ENCODE measurements at regions not wholly inside any gene's neighbourhood (a gene's known extent, or its start where the extent isn't known, plus 50 kb on each side); places are given as distances from the start of the nearest gene placed in this dataset.

GRCh38 chrY:8552168-8552805 is 785.0 kb upstream of the TSPY4 start:
- intact Hi-C loops (cut with DNase I) = no loop called here
- H3K27me3 ChIP-seq = no peaks in the 10 kb centered on the region
- DNase-seq (no peak), ATAC-seq (no peak)
- no peaks in the 10 kb centered on the region for H3K36me3 ChIP-seq
- H3K27ac ChIP-seq = no peak overlapping the region
- H3K4me1 ChIP-seq = no peaks in the 10 kb centered on the region
- H3K4me3 ChIP-seq = no peak overlapping the region
- no peaks in the 10 kb centered on the region for H3K9me3 ChIP-seq
- no peak for TF ChIP-seq CTCF (IDR thresholded peaks at IDR 0.05)

GRCh38 chrY:8553614-8554013 is 783.6 kb upstream of the TSPY4 start:
- intact Hi-C loops (cut with DNase I) = no loop called here
- no peaks in the 10 kb centered on the region for H3K9me3 ChIP-seq
- no peaks in the 10 kb centered on the region for H3K36me3 ChIP-seq
- no peaks in the 10 kb centered on the region for H3K27me3 ChIP-seq
- H3K4me1 ChIP-seq = no peaks in the 10 kb centered on the region
- ATAC-seq = no peak
- DNase-seq = no peak
- no peak overlapping the region for H3K27ac ChIP-seq
- no peak overlapping the region for H3K4me3 ChIP-seq
- TF ChIP-seq CTCF (IDR thresholded peaks at IDR 0.05) = no peak

- Histone ChIP-seq H3K36me3 (no peaks in the 10 kb centered on the region), H3K27ac (no peak overlapping the region), H3K9me3 (no peaks in the 10 kb centered on the region), H3K4me1 (no peaks in the 10 kb centered on the region), H3K27me3 (no peaks in the 10 kb centered on the region), H3K4me3 (no peak overlapping the region)
- ATAC-seq (no peak), DNase-seq (no peak)
- no peak for TF ChIP-seq CTCF (IDR thresholded peaks at IDR 0.05)
- intact Hi-C loops (cut with DNase I) = no loop called here
Measured at GRCh38 chrY:8561385-8561784, 775.9 kb upstream of the TSPY4 start.

- no peaks in the 10 kb centered on the region for H3K9me3 ChIP-seq
- intact Hi-C loops (cut with DNase I) = no loop called here
- H3K4me1 ChIP-seq = no peaks in the 10 kb centered on the region
- H3K27ac ChIP-seq = no peak overlapping the region
- TF ChIP-seq CTCF (IDR thresholded peaks at IDR 0.05) = no peak
- no peak overlapping the region for H3K4me3 ChIP-seq
- no peaks in the 10 kb centered on the region for H3K27me3 ChIP-seq
- DNase-seq (no peak), ATAC-seq (no peak)
- H3K36me3 ChIP-seq = no peaks in the 10 kb centered on the region
Measured at GRCh38 chrY:8562456-8563090, 774.7 kb upstream of the TSPY4 start.

GRCh38 chrY:8564421-8564820 is 772.8 kb upstream of the TSPY4 start:
- Histone ChIP-seq H3K4me1 (no peaks in the 10 kb centered on the region), H3K27ac (no peak overlapping the region), H3K9me3 (no peaks in the 10 kb centered on the region), H3K4me3 (no peak overlapping the region), H3K36me3 (no peaks in the 10 kb centered on the region), H3K27me3 (no peaks in the 10 kb centered on the region)
- intact Hi-C loops (cut with DNase I) = no loop called here
- no peak for TF ChIP-seq CTCF (IDR thresholded peaks at IDR 0.05)
- no peak for ATAC-seq
- DNase-seq = no peak
